Neural cell (in vitro differentiated cells): ENCODE measurements at regions not wholly inside any gene's neighbourhood (a gene's known extent, or its start where the extent isn't known, plus 50 kb on each side); places are given as distances from the start of the nearest gene placed in this dataset.

Experiments
- EP300 ChIP-seq: fragments of 450-650 bp; conservative IDR thresholded peaks from 2 replicates; pipeline ENCODE4 v1.6.1; 2014; ENCODE audit warnings: antibody characterized with exemption, mild to moderate bottlenecking, moderate library complexity; ENCODE audit not compliant: poor library complexity, severe bottlenecking
- EZH2 ChIP-seq: fragments of 200-600, 300-800 bp; shearing (Covaris generic), sonication (generic); IDR thresholded peaks from 2 replicates; pipeline ENCODE4 v1.6.1; 2014; ENCODE audit warnings: antibody characterized with exemption, low read length, borderline replicate concordance, mild to moderate bottlenecking; ENCODE audit not compliant: insufficient read depth, poor library complexity, severe bottlenecking
- SMC3 ChIP-seq: fragments of 450-650 bp; conservative IDR thresholded peaks from 2 replicates; pipeline ENCODE4 v1.6.1; 2014; ENCODE audit warnings: antibody characterized with exemption, mild to moderate bottlenecking, moderate library complexity; ENCODE audit not compliant: poor library complexity
- TAF1 ChIP-seq: IDR thresholded peaks from 2 replicates; pipeline ENCODE4 v1.6.1; 2012; ENCODE audit warnings: low read depth
- TF ChIP-seq, protein P1 (sequence below): fragments of 450-650 bp; IDR thresholded peaks from 2 replicates; pipeline ENCODE4 v1.5.1; 2014; ENCODE audit warnings: antibody characterized with exemption, mild to moderate bottlenecking, moderate library complexity; ENCODE audit not compliant: poor library complexity, severe bottlenecking

GRCh38 chr15:93929375-93930094 is 301.8 kb upstream of the MCTP2 start:
- TF ChIP-seq, protein P1, sequence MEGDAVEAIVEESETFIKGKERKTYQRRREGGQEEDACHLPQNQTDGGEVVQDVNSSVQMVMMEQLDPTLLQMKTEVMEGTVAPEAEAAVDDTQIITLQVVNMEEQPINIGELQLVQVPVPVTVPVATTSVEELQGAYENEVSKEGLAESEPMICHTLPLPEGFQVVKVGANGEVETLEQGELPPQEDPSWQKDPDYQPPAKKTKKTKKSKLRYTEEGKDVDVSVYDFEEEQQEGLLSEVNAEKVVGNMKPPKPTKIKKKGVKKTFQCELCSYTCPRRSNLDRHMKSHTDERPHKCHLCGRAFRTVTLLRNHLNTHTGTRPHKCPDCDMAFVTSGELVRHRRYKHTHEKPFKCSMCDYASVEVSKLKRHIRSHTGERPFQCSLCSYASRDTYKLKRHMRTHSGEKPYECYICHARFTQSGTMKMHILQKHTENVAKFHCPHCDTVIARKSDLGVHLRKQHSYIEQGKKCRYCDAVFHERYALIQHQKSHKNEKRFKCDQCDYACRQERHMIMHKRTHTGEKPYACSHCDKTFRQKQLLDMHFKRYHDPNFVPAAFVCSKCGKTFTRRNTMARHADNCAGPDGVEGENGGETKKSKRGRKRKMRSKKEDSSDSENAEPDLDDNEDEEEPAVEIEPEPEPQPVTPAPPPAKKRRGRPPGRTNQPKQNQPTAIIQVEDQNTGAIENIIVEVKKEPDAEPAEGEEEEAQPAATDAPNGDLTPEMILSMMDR = no peak
- TF ChIP-seq EP300 = no peak
- no peak for TF ChIP-seq EZH2
- TF ChIP-seq TAF1 = no peak
- no peak for TF ChIP-seq SMC3
